ENCODE measurements at regions not wholly inside any gene's neighbourhood (a gene's known extent, or its start where the extent isn't known, plus 50 kb on each side); places are given as distances from the start of the nearest gene placed in this dataset.

DNA sequence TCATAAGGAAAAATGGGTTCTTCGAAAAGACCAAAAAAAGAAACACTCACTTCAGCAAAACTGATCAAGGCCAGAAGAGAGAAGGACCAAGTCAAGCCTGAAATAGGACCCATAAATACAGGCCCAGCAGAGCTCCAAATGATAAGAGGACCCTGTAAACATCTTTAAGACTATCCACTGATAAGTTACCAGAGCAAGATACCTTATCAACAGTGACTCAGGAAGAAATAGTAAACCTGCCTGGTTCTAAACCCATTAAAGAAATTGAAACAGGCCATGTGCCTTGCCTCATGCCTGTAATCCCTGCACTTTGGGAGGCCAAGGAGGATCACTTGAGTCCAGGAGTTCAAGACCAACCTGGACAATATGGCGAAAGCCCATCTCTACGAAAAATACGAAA is 81.8 kb upstream of the ERRFI1 start:
- no peak overlapping the region for H3K27ac ChIP-seq (ENCODE audit: low read depth in 1 of 2, low read length in 2 of 2)
- H3K27me3 ChIP-seq (ENCODE audit: control insufficient read depth in 4 of 4, insufficient read depth in 4 of 4, low read length in 3 of 4) = no peaks in the 10 kb centered on the region
- WGBS = 97% methylated on average over 4 of the region's 4 CpGs
- H3K4me3 ChIP-seq (ENCODE audit: low read depth in 1 of 3, low read length in 3 of 3) = no peak overlapping the region
- peaks cover 0 to 2% (median 0%) of the 10 kb centered on the region in 4 donors for H3K9me3 ChIP-seq (ENCODE audit: control insufficient read depth in 4 of 4, low read length in 3 of 4)
- H3K4me1 ChIP-seq (ENCODE audit: control insufficient read depth in 4 of 4, insufficient read depth in 4 of 4, low read length in 3 of 4) = no peaks in the 10 kb centered on the region
- TF ChIP-seq YY1 (IDR thresholded peaks at IDR 0.05) = no peak
- no peak for TF ChIP-seq EGR1 (IDR thresholded peaks at IDR 0.05; ENCODE audit: low read depth in 2 of 2)
- TF ChIP-seq, protein P1, sequence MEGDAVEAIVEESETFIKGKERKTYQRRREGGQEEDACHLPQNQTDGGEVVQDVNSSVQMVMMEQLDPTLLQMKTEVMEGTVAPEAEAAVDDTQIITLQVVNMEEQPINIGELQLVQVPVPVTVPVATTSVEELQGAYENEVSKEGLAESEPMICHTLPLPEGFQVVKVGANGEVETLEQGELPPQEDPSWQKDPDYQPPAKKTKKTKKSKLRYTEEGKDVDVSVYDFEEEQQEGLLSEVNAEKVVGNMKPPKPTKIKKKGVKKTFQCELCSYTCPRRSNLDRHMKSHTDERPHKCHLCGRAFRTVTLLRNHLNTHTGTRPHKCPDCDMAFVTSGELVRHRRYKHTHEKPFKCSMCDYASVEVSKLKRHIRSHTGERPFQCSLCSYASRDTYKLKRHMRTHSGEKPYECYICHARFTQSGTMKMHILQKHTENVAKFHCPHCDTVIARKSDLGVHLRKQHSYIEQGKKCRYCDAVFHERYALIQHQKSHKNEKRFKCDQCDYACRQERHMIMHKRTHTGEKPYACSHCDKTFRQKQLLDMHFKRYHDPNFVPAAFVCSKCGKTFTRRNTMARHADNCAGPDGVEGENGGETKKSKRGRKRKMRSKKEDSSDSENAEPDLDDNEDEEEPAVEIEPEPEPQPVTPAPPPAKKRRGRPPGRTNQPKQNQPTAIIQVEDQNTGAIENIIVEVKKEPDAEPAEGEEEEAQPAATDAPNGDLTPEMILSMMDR (IDR thresholded peaks at IDR 0.05; ENCODE audit: low read depth, low read length, missing input control) = no peak
- TF ChIP-seq HNF4A (conservative IDR thresholded peaks at IDR 0.05) = no peak
- TF ChIP-seq RXRA (IDR thresholded peaks at IDR 0.05) = no peak
- no peak for TF ChIP-seq JUND (IDR thresholded peaks at IDR 0.05)
- no peak for TF ChIP-seq HNF4G (IDR thresholded peaks at IDR 0.05)
- no peak for TF ChIP-seq SP1 (IDR thresholded peaks at IDR 0.05)
- TF ChIP-seq FOXA2 (IDR thresholded peaks at IDR 0.05) = no peak
- no peak for TF ChIP-seq NR2F2 (IDR thresholded peaks at IDR 0.05)
- TF ChIP-seq GABPA (IDR thresholded peaks at IDR 0.05 in 1 of 2, conservative IDR thresholded peaks at IDR 0.05 in 1 of 2) = no peak
- no peak for TF ChIP-seq RAD21 (IDR thresholded peaks at IDR 0.05)
- no peak for TF ChIP-seq TAF1 (conservative IDR thresholded peaks at IDR 0.05)
- TF ChIP-seq, protein P2, sequence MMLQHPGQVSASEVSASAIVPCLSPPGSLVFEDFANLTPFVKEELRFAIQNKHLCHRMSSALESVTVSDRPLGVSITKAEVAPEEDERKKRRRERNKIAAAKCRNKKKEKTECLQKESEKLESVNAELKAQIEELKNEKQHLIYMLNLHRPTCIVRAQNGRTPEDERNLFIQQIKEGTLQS (IDR thresholded peaks at IDR 0.05) = no peak
- TF ChIP-seq, protein P3, sequence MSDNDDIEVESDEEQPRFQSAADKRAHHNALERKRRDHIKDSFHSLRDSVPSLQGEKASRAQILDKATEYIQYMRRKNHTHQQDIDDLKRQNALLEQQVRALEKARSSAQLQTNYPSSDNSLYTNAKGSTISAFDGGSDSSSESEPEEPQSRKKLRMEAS (IDR thresholded peaks at IDR 0.05) = no peak
- no peak for TF ChIP-seq FOXA1 (IDR thresholded peaks at IDR 0.05)
- TF ChIP-seq, protein P4, sequence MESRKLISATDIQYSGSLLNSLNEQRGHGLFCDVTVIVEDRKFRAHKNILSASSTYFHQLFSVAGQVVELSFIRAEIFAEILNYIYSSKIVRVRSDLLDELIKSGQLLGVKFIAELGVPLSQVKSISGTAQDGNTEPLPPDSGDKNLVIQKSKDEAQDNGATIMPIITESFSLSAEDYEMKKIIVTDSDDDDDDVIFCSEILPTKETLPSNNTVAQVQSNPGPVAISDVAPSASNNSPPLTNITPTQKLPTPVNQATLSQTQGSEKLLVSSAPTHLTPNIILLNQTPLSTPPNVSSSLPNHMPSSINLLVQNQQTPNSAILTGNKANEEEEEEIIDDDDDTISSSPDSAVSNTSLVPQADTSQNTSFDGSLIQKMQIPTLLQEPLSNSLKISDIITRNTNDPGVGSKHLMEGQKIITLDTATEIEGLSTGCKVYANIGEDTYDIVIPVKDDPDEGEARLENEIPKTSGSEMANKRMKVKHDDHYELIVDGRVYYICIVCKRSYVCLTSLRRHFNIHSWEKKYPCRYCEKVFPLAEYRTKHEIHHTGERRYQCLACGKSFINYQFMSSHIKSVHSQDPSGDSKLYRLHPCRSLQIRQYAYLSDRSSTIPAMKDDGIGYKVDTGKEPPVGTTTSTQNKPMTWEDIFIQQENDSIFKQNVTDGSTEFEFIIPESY (IDR thresholded peaks at IDR 0.05) = no peak
- H3K9ac ChIP-seq (ENCODE audit: low read depth in 1 of 2, low read length in 2 of 2) = no peak overlapping the region
- H3K36me3 ChIP-seq (ENCODE audit: control insufficient read depth in 4 of 4, insufficient read depth in 3 of 4, low read depth in 1 of 4, low read length in 3 of 4) = no peaks in the 10 kb centered on the region
- DNase-seq (ENCODE audit: low spot score) = no peak

DNA sequence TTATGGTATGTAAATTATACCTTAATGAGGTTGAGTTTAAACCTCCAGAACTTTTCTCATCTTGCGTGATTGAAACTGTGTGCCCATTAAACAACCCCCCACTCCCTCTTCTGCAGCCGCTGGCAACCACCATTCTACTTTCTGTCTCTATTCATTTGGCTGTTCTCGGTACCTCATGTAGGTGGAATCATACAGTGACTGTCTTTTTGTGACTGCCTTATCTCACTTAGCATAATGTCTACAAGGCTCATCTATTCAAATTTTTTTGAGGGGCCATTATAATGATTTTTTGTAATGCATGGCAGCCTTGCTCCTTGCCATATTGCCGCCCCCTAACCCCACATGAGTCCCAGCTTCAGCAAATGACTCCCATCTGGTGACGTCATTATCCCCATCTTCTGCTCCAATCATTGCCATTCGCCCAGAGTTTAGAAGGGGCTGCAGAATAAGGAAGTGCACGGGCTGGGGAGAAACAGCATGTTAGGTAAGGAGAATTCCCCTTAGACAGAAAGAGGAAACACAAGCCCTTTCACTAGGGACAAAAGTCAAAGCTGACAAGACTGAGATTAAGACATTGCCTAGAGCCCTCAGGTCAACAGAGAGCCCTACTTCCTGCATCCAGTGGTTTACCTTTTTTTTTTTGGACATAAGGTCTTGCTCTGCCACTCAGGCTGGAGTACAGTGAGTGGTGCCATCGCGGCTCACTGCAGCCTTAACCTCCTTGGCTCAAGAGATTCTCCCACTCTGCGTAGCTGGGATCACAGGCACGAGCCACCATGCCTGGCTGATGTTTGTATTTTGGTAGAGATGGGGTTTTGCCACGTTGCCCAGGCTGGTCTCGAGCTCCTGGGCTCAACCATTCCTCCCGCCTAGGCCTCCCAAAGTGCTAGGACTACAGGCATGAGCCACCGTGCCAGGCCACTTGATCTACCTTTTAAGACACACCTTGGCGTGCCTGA is 78.4 kb upstream of the ERRFI1 start:
- WGBS = 85% methylated on average over 16 of the region's 16 CpGs
- DNase-seq (ENCODE audit: low spot score) = no peak
- H3K36me3 ChIP-seq (ENCODE audit: control insufficient read depth in 4 of 4, insufficient read depth in 3 of 4, low read depth in 1 of 4, low read length in 3 of 4) = no peaks in the 10 kb centered on the region
- H3K4me3 ChIP-seq (ENCODE audit: low read depth in 1 of 3, low read length in 3 of 3) = no peak overlapping the region
- no peaks in the 10 kb centered on the region for H3K4me1 ChIP-seq (ENCODE audit: control insufficient read depth in 4 of 4, insufficient read depth in 4 of 4, low read length in 3 of 4)
- no peaks in the 10 kb centered on the region for H3K9me3 ChIP-seq (ENCODE audit: control insufficient read depth in 4 of 4, low read length in 3 of 4)
- no peak overlapping the region for H3K27ac ChIP-seq (ENCODE audit: low read depth in 1 of 2, low read length in 2 of 2)
- no peak overlapping the region for H3K9ac ChIP-seq (ENCODE audit: low read depth in 1 of 2, low read length in 2 of 2)
- no peaks in the 10 kb centered on the region for H3K27me3 ChIP-seq (ENCODE audit: control insufficient read depth in 4 of 4, insufficient read depth in 4 of 4, low read length in 3 of 4)
- no peak for TF ChIP-seq FOXA2 (IDR thresholded peaks at IDR 0.05)
- no peak for TF ChIP-seq RAD21 (IDR thresholded peaks at IDR 0.05)
- no peak for TF ChIP-seq GABPA (IDR thresholded peaks at IDR 0.05 in 1 of 2, conservative IDR thresholded peaks at IDR 0.05 in 1 of 2)
- TF ChIP-seq, protein P2 (IDR thresholded peaks at IDR 0.05) = no peak
- no peak for TF ChIP-seq JUND (IDR thresholded peaks at IDR 0.05)
- TF ChIP-seq, protein P1 (IDR thresholded peaks at IDR 0.05; ENCODE audit: low read depth, low read length, missing input control) = no peak
- no peak for TF ChIP-seq EGR1 (IDR thresholded peaks at IDR 0.05; ENCODE audit: low read depth in 2 of 2)
- TF ChIP-seq YY1 (IDR thresholded peaks at IDR 0.05) = no peak
- TF ChIP-seq FOXA1 (IDR thresholded peaks at IDR 0.05) = no peak
- TF ChIP-seq, protein P5, sequence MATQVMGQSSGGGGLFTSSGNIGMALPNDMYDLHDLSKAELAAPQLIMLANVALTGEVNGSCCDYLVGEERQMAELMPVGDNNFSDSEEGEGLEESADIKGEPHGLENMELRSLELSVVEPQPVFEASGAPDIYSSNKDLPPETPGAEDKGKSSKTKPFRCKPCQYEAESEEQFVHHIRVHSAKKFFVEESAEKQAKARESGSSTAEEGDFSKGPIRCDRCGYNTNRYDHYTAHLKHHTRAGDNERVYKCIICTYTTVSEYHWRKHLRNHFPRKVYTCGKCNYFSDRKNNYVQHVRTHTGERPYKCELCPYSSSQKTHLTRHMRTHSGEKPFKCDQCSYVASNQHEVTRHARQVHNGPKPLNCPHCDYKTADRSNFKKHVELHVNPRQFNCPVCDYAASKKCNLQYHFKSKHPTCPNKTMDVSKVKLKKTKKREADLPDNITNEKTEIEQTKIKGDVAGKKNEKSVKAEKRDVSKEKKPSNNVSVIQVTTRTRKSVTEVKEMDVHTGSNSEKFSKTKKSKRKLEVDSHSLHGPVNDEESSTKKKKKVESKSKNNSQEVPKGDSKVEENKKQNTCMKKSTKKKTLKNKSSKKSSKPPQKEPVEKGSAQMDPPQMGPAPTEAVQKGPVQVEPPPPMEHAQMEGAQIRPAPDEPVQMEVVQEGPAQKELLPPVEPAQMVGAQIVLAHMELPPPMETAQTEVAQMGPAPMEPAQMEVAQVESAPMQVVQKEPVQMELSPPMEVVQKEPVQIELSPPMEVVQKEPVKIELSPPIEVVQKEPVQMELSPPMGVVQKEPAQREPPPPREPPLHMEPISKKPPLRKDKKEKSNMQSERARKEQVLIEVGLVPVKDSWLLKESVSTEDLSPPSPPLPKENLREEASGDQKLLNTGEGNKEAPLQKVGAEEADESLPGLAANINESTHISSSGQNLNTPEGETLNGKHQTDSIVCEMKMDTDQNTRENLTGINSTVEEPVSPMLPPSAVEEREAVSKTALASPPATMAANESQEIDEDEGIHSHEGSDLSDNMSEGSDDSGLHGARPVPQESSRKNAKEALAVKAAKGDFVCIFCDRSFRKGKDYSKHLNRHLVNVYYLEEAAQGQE (IDR thresholded peaks at IDR 0.05) = no peak
- TF ChIP-seq HNF4A (conservative IDR thresholded peaks at IDR 0.05) = no peak
- TF ChIP-seq NR2F2 (IDR thresholded peaks at IDR 0.05) = no peak
- TF ChIP-seq, protein P3 (IDR thresholded peaks at IDR 0.05) = no peak
- TF ChIP-seq RXRA (IDR thresholded peaks at IDR 0.05) = no peak
- no peak for TF ChIP-seq TAF1 (conservative IDR thresholded peaks at IDR 0.05)
- no peak for TF ChIP-seq SP1 (IDR thresholded peaks at IDR 0.05)
